ENCODE measurements at regions not wholly inside any gene's neighbourhood (a gene's known extent, or its start where the extent isn't known, plus 50 kb on each side); places are given as distances from the start of the nearest gene placed in this dataset.

DNA sequence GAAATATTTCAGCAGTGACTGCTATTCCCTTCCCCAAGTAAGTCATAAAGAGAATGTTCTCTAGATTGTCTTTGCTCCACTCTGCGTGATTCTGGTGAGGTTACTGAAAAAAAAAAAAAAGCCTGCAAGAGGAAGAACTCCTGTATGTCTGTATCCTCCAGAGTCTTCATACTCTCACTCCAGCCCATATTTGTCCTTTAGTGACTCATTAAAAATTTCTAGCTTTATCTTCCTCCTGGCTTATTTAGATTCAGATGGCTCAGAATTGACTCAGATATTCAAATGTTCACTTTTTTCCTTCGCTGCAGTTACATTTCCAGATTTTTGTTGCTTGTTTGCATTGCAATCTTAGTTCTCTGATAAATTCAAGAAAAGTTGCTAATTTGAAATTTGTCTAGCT is 76.3 kb upstream of the CNTN5 start:
- H3K4me2 ChIP-seq (ENCODE audit: insufficient read depth, low read length), result no peak overlapping the region
- no peaks in the 10 kb centered on the region for H3K36me3 ChIP-seq (ENCODE audit: insufficient read depth, low read length)
- H3K9me3 ChIP-seq (ENCODE audit: low read depth, low read length), result peaks cover 3% of the 10 kb centered on the region
- no peaks in the 10 kb centered on the region for H3K4me1 ChIP-seq (ENCODE audit: insufficient read depth, low read length)
- no peaks in the 10 kb centered on the region for H4K20me1 ChIP-seq (ENCODE audit: insufficient read depth, low read length)
- no peak overlapping the region for H2AFZ ChIP-seq (ENCODE audit: low read length)
- DNase-seq (ENCODE audit: insufficient read length, low spot score, missing footprints), result no peak
- no peak overlapping the region for H3K27ac ChIP-seq (ENCODE audit: low read depth, low read length)
- H3K27me3 ChIP-seq (ENCODE audit: insufficient read depth, low read length), result no peaks in the 10 kb centered on the region
- H3K79me2 ChIP-seq (ENCODE audit: insufficient read depth, low read length), result no peaks in the 10 kb centered on the region
- H3K4me3 ChIP-seq (ENCODE audit: insufficient read depth, low read length), result no peak overlapping the region
- TF ChIP-seq, protein P1, sequence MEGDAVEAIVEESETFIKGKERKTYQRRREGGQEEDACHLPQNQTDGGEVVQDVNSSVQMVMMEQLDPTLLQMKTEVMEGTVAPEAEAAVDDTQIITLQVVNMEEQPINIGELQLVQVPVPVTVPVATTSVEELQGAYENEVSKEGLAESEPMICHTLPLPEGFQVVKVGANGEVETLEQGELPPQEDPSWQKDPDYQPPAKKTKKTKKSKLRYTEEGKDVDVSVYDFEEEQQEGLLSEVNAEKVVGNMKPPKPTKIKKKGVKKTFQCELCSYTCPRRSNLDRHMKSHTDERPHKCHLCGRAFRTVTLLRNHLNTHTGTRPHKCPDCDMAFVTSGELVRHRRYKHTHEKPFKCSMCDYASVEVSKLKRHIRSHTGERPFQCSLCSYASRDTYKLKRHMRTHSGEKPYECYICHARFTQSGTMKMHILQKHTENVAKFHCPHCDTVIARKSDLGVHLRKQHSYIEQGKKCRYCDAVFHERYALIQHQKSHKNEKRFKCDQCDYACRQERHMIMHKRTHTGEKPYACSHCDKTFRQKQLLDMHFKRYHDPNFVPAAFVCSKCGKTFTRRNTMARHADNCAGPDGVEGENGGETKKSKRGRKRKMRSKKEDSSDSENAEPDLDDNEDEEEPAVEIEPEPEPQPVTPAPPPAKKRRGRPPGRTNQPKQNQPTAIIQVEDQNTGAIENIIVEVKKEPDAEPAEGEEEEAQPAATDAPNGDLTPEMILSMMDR (IDR thresholded peaks at IDR 0.05; ENCODE audit: extremely low read depth, low read depth, low read length), result no peak

DNA sequence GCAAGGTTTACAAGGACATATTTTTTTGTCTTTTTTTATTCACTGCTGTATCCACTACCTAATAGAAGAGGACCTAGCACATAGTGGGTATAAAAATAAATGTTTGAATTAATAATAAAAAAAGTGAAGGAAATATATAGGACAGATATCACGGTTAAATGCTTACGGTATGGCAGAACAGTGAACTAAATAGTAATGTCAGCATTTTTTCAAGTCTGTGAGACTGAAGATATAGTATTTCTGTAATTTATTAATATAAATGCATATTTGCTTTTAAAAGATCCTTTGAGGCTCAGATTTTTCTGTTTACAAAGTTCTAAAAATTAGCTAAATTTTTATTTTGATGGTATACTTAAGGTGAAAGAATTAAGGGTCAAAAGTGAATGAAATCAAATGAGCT is 68.6 kb upstream of the CNTN5 start:
- no peak overlapping the region for H3K4me3 ChIP-seq (ENCODE audit: insufficient read depth, low read length)
- no peak overlapping the region for H3K27ac ChIP-seq (ENCODE audit: low read depth, low read length)
- no peak overlapping the region for H3K4me2 ChIP-seq (ENCODE audit: insufficient read depth, low read length)
- no peak for DNase-seq (ENCODE audit: insufficient read length, low spot score, missing footprints)
- H4K20me1 ChIP-seq (ENCODE audit: insufficient read depth, low read length), result no peaks in the 10 kb centered on the region
- no peaks in the 10 kb centered on the region for H3K36me3 ChIP-seq (ENCODE audit: insufficient read depth, low read length)
- no peaks in the 10 kb centered on the region for H3K9me3 ChIP-seq (ENCODE audit: low read depth, low read length)
- H3K4me1 ChIP-seq (ENCODE audit: insufficient read depth, low read length), result no peaks in the 10 kb centered on the region
- TF ChIP-seq, protein P1 (IDR thresholded peaks at IDR 0.05; ENCODE audit: extremely low read depth, low read depth, low read length), result no peak
- H3K79me2 ChIP-seq (ENCODE audit: insufficient read depth, low read length), result no peaks in the 10 kb centered on the region
- no peaks in the 10 kb centered on the region for H3K27me3 ChIP-seq (ENCODE audit: insufficient read depth, low read length)
- H2AFZ ChIP-seq (ENCODE audit: low read length), result no peak overlapping the region

DNA sequence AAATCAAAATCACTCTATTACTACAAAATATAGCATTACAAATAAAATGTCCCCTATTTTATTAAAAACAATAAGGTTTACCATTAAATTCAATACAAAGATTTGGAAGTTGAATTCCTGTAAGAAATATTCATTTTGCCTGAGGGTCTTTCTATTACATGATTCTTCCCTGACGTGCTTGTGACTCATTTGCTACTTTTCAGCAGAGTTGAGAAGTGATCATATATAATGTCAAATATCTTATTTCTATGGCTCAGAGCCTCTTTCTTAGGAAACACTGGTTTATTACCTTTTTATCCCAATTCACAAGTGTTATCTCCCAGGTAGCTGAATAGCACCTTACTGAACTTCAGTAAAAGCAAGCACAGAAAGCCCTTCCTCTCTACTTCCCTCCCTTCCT is 65.2 kb upstream of the CNTN5 start:
- Histone ChIP-seq H3K4me2 (ENCODE audit: insufficient read depth, low read length) (no peak overlapping the region), H3K27me3 (ENCODE audit: insufficient read depth, low read length) (no peaks in the 10 kb centered on the region), H4K20me1 (ENCODE audit: insufficient read depth, low read length) (no peaks in the 10 kb centered on the region), H3K9me3 (ENCODE audit: low read depth, low read length) (no peaks in the 10 kb centered on the region), H2AFZ (ENCODE audit: low read length) (no peak overlapping the region), H3K4me3 (ENCODE audit: insufficient read depth, low read length) (no peak overlapping the region), H3K36me3 (ENCODE audit: insufficient read depth, low read length) (no peaks in the 10 kb centered on the region), H3K4me1 (ENCODE audit: insufficient read depth, low read length) (no peaks in the 10 kb centered on the region), H3K27ac (ENCODE audit: low read depth, low read length) (no peak overlapping the region), H3K79me2 (ENCODE audit: insufficient read depth, low read length) (no peaks in the 10 kb centered on the region)
- TF ChIP-seq, protein P1 (IDR thresholded peaks at IDR 0.05; ENCODE audit: extremely low read depth, low read depth, low read length), result no peak
- no peak for DNase-seq (ENCODE audit: insufficient read length, low spot score, missing footprints)

DNA sequence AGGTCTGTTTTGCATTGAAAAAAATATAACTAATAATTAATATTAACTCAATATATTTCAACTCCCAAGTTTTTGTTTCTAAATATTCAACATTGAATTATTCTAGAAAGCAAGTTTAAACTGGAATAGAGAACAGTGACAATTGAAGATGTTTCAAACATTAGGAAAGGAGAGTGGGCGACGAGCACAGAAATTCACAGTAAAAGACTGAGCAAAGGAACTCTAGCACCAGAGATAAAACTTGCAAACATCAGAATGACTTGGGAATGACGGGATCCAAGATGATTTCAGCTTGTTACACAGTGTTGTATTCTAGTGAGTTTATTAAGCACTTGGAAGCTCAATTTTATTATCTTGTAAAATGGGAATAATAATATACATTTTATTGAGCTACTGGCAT is 56.6 kb upstream of the CNTN5 start:
- no peak for DNase-seq (ENCODE audit: insufficient read length, low spot score, missing footprints)
- Histone ChIP-seq H3K4me1 (ENCODE audit: insufficient read depth, low read length) (no peaks in the 10 kb centered on the region), H2AFZ (ENCODE audit: low read length) (no peak overlapping the region), H3K9me3 (ENCODE audit: low read depth, low read length) (peaks cover 2% of the 10 kb centered on the region), H3K4me3 (ENCODE audit: insufficient read depth, low read length) (no peak overlapping the region), H4K20me1 (ENCODE audit: insufficient read depth, low read length) (no peaks in the 10 kb centered on the region), H3K36me3 (ENCODE audit: insufficient read depth, low read length) (no peaks in the 10 kb centered on the region), H3K4me2 (ENCODE audit: insufficient read depth, low read length) (no peak overlapping the region), H3K79me2 (ENCODE audit: insufficient read depth, low read length) (no peaks in the 10 kb centered on the region), H3K27me3 (ENCODE audit: insufficient read depth, low read length) (no peaks in the 10 kb centered on the region), H3K27ac (ENCODE audit: low read depth, low read length) (no peak overlapping the region)
- TF ChIP-seq, protein P1 (IDR thresholded peaks at IDR 0.05; ENCODE audit: extremely low read depth, low read depth, low read length), result no peak

All from osteoblast (primary cell).